GM12865 (cell line): ENCODE measurements at regions not wholly inside any gene's neighbourhood (a gene's known extent, or its start where the extent isn't known, plus 50 kb on each side); places are given as distances from the start of the nearest gene placed in this dataset.

Experiments used
- DNase-seq: peaks from one replicate; pipeline ENCODE4 v3.0.0; 2010; ENCODE audit warnings: low read depth
- H3K4me3 ChIP-seq: 2 replicates; pipeline ENCODE4 v1.5.1; 2011; ENCODE audit warnings: mild to moderate bottlenecking, low read depth, low read length, control low read depth
- CTCF ChIP-seq: IDR thresholded peaks from 2 replicates; pipeline ENCODE4 v1.5.1; 2011; ENCODE audit warnings: low read length, control low read depth, low read depth, inconsistent platforms; ENCODE audit not compliant: insufficient read depth; ENCODE audit errors: missing control alignments

GRCh38 chr4:177671845-177672244 is 229.6 kb upstream of the AGA start:
- no peak overlapping the region for H3K4me3 ChIP-seq
- no peak for TF ChIP-seq CTCF
- no peak for DNase-seq

GRCh38 chr4:177673985-177674489 is 231.8 kb upstream of the AGA start:
- DNase-seq = no peak
- no peak for TF ChIP-seq CTCF
- no peak overlapping the region for H3K4me3 ChIP-seq

- peak; percentile 2 for DNase-seq
- H3K4me3 ChIP-seq = no peak overlapping the region
- TF ChIP-seq CTCF = no peak
Observed at GRCh38 chr4:177680308-177680707, 238.1 kb upstream of the AGA start.

- H3K4me3 ChIP-seq = no peak overlapping the region
- no peak for DNase-seq
- TF ChIP-seq CTCF = no peak
Observed at GRCh38 chr4:177681902-177682301, 239.7 kb upstream of the AGA start.

- H3K4me3 ChIP-seq = no peak overlapping the region
- no peak for TF ChIP-seq CTCF
- DNase-seq = no peak
Observed at GRCh38 chr4:177687117-177687516, 244.9 kb upstream of the AGA start.

- no peak for DNase-seq
- no peak for TF ChIP-seq CTCF
- no peak overlapping the region for H3K4me3 ChIP-seq
Observed at GRCh38 chr4:177692907-177693306, 250.7 kb upstream of the AGA start.

- no peak for TF ChIP-seq CTCF
- H3K4me3 ChIP-seq = no peak overlapping the region
- no peak for DNase-seq
Observed at GRCh38 chr4:177696438-177696966, 254.3 kb upstream of the AGA start.
